ENCODE measurements at regions not wholly inside any gene's neighbourhood (a gene's known extent, or its start where the extent isn't known, plus 50 kb on each side); places are given as distances from the start of the nearest gene placed in this dataset.

DNA sequence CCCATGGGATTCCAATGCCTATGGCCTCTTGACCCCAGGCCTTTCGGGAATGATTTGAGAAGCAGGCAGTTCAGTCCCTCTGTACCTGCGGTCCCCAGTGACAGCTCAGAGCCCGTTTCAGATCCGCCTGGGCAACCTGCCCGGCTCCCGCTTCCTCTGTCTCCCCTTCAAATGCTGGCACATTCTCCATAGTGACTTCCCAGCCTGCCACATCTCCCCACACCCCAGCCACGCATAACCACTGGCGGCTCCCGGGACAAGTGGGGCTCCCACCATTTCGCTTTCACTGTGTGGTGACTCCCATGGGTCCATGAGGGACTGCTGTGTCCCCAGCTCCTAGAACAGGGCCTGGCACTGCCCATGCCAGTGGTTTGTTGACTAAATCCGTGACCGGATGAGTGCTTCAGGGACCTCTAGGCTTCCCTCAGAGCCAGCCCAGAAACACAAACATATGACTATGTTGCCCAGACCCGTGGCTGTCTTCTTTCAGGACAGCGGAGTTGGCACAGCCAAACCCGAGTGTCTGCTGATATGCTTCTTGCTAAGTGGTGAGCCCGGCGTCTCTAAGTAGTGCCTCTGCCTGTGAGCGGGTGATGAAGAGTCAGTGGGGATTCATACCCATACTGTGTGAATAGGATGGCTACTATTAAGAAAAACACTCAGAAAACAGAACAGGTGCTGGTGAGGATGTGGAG lies 91.2 kb downstream of the GLI2 start:
- DNase-seq (ENCODE audit: low read depth): no peak
- H3K4me3 ChIP-seq (ENCODE audit: low read depth, low read length): no peak overlapping the region
- TF ChIP-seq, protein P1, sequence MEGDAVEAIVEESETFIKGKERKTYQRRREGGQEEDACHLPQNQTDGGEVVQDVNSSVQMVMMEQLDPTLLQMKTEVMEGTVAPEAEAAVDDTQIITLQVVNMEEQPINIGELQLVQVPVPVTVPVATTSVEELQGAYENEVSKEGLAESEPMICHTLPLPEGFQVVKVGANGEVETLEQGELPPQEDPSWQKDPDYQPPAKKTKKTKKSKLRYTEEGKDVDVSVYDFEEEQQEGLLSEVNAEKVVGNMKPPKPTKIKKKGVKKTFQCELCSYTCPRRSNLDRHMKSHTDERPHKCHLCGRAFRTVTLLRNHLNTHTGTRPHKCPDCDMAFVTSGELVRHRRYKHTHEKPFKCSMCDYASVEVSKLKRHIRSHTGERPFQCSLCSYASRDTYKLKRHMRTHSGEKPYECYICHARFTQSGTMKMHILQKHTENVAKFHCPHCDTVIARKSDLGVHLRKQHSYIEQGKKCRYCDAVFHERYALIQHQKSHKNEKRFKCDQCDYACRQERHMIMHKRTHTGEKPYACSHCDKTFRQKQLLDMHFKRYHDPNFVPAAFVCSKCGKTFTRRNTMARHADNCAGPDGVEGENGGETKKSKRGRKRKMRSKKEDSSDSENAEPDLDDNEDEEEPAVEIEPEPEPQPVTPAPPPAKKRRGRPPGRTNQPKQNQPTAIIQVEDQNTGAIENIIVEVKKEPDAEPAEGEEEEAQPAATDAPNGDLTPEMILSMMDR (IDR thresholded peaks at IDR 0.05; ENCODE audit: control insufficient read depth, extremely low read depth, insufficient read depth): no peak

DNA sequence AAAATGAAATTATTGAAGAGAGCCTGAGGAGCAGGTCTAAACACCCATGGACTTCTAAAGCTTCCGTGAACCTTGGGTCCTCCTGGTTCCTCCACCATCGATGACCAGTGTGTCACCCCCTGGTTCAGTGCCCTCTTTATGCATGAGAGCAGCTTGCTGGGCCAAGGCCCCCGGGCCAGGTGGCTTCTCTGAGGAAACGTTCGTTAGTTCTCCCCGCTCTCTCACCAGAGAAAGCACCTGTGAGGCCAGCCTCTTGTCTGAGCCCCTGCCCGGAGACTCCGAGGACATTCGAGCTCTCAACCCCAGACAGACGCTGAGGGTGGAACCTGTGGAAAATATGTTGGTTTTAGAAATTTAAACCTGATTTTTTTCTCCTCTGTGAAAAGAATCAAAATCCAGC lies 92.4 kb downstream of the GLI2 start:
- DNase-seq (ENCODE audit: low read depth): no peak
- no peak overlapping the region for H3K4me3 ChIP-seq (ENCODE audit: low read depth, low read length)
- TF ChIP-seq, protein P1 (IDR thresholded peaks at IDR 0.05; ENCODE audit: control insufficient read depth, extremely low read depth, insufficient read depth): no peak

DNA sequence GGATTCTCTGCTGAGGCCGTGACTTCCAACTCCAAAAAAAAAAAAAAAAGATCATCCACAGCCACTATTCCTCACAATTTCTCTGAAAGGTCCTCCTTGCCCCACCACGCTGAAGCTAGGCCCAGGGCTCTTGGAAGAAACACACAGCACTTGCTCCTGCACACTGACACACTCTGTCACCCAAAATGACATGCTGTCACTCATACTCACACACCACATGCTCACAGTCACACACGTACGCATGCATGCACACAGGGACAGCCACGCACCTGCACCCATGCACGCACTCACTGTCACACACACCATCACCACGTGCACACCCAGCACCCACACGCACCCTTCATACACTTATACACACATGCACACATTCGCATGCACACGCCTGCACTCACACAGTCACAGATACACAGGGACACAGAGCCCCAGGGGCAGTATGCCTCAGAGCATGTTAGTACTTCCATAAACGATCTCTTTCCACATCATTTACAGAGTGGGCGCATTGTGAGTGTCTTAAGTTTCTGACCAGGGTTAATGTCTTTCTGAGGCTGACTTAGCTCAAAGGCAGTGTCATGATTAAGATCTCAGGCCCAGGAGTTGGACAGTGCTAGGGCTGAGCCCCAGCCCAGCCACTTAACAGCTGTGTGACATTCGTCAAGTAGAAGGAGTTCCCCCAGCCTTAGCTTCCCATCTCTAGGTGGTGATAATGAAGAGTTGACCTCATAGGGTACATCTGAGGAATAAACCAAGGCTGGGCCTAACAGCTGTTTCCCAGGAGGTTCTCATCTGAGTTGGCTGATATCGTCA lies 93.4 kb downstream of the GLI2 start:
- DNase-seq (ENCODE audit: low read depth): no peak
- TF ChIP-seq, protein P1 (IDR thresholded peaks at IDR 0.05; ENCODE audit: control insufficient read depth, extremely low read depth, insufficient read depth): no peak
- H3K4me3 ChIP-seq (ENCODE audit: low read depth, low read length): no peak overlapping the region

DNA sequence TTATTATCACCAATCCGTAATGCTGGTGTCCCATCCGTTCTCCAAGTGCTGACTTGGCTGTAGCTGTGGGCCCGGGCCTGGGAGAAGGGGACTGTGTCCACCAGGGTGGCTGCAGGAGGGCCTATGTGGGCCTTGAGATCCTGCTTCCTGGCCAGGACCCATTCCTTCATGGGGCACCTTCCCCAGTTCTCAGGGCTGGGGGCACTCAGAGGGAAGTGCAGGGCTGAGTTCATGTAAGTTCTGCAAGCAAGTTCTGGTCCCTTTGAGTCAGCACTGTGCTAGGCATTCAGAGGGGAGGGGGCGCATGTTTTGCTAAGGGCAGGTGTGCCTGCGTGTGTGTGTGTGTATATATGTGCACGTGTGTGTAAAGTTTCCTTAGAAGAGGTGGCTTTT lies 94.0 kb downstream of the GLI2 start:
- DNase-seq (ENCODE audit: low read depth): no peak
- H3K4me3 ChIP-seq (ENCODE audit: low read depth, low read length): no peak overlapping the region
- TF ChIP-seq, protein P1 (IDR thresholded peaks at IDR 0.05; ENCODE audit: control insufficient read depth, extremely low read depth, insufficient read depth): no peak

DNA sequence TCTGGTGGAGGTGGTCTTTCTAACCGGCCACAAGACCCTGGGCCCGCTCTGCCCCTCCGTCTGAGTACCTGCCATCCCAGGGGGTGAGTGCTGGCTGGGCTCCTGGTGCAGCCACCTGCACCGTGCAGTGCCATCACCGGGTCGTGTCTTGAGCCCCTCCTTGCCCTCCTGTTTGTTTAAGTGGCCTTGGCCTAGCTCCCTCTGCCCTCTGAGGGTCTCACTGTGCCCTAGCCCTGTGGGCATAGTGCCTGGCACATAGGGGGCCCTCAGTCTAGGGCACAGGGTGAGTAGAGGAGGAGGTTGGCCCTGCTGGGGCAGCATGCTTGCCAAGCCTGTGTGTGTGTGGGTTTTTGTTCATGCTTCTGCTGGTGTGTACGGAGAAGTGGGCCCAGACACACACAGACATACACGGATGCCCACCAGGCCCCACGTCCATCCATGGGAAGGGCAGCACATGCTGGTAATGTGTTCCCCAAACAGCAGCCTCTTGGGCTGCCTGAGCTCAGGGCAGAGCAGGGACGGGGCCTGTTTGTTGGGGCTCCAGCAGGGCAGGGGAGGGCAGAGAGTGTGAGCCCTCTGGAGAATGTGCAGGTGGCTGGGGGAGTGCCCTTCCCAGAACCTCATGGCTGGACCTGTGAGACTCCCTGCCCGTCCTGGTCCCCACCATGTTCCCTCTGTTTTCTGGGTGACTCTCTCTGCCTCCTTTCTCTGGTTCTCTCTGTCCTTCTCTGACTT lies 94.6 kb downstream of the GLI2 start:
- H3K4me3 ChIP-seq (ENCODE audit: low read depth, low read length): no peak overlapping the region
- TF ChIP-seq, protein P1 (IDR thresholded peaks at IDR 0.05; ENCODE audit: control insufficient read depth, extremely low read depth, insufficient read depth): no peak
- no peak for DNase-seq (ENCODE audit: low read depth)

DNA sequence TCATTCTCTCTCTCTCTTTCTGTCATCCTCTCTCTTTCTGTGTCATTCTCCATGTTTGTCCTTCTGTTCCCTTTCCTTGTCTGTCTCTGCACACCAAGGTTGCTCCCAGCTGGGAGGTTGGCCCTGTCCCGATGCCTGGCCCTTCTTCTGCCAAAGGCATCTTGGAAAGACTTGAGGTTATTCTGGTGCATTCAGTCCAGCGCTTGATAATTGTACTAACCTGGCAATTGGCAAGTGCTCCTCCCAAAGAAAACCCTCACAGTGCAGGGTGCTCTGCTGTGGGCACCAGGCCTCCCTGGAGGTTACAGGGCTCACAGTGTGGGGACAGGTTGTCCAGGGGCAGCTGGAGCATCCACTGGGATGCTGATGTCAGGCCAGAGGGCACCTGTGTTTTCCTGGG lies 95.4 kb downstream of the GLI2 start:
- H3K4me3 ChIP-seq (ENCODE audit: low read depth, low read length): no peak overlapping the region
- TF ChIP-seq, protein P1 (IDR thresholded peaks at IDR 0.05; ENCODE audit: control insufficient read depth, extremely low read depth, insufficient read depth): no peak
- DNase-seq (ENCODE audit: low read depth): no peak

Data from LNCaP clone FGC (cell line).